ENCODE measurements at regions not wholly inside any gene's neighbourhood (a gene's known extent, or its start where the extent isn't known, plus 50 kb on each side); places are given as distances from the start of the nearest gene placed in this dataset.

GRCh38 chr9:135014311-135015010 is 73.0 kb upstream of the OLFM1 start:
- Histone ChIP-seq H3K36me3 (ENCODE audit: control insufficient read depth in 2 of 2, insufficient read depth in 1 of 2, low read length in 2 of 2) (no peaks in the 10 kb centered on the region), H3K4me1 (ENCODE audit: control insufficient read depth, insufficient read depth, low read length) (no peaks in the 10 kb centered on the region), H3K9me3 (ENCODE audit: control insufficient read depth, insufficient read depth, low read depth, low read length) (no peaks in the 10 kb centered on the region), H3K27ac (ENCODE audit: extremely low read depth, low read depth, low read length) (no peak overlapping the region), H3K4me3 (ENCODE audit: low read depth, low read length) (no peak overlapping the region)
- no peak for TF ChIP-seq ZNF37A (tag by site-specific recombination; IDR thresholded peaks at IDR 0.05)
- TF ChIP-seq SP3 (tag by site-specific recombination; IDR thresholded peaks at IDR 0.05) = no peak
- no peak for TF ChIP-seq ZBTB21 (tag by site-specific recombination; IDR thresholded peaks at IDR 0.05)
- TF ChIP-seq ZNF600 (tag by site-specific recombination; IDR thresholded peaks at IDR 0.05) = no peak
- no peak for TF ChIP-seq ZSCAN4 (tag by site-specific recombination; IDR thresholded peaks at IDR 0.05)
- no peak for TF ChIP-seq ZFP41 (tag by site-specific recombination; IDR thresholded peaks at IDR 0.05; ENCODE audit: borderline replicate concordance)
- no peak for TF ChIP-seq ELK4 (IDR thresholded peaks at IDR 0.05; ENCODE audit: borderline replicate concordance, low read depth, low read length)
- no peak for TF ChIP-seq ZNF585B (tag by site-specific recombination; IDR thresholded peaks at IDR 0.05)
- no peak for TF ChIP-seq ZNF768 (tag by site-specific recombination; IDR thresholded peaks at IDR 0.05)
- no peak for TF ChIP-seq ZBTB1 (tag by site-specific recombination; IDR thresholded peaks at IDR 0.05)
- TF ChIP-seq GFI1B (tag by site-specific recombination; IDR thresholded peaks at IDR 0.05) = no peak
- TF ChIP-seq ZSCAN23 (tag by site-specific recombination; IDR thresholded peaks at IDR 0.05) = no peak
- TF ChIP-seq ZNF571 (tag by site-specific recombination; IDR thresholded peaks at IDR 0.05) = no peak
- no peak for TF ChIP-seq ZNF580 (tag by site-specific recombination; IDR thresholded peaks at IDR 0.05)
- no peak for TF ChIP-seq MEIS1 (CRISPR knock-in tag; IDR thresholded peaks at IDR 0.05; ENCODE audit: borderline replicate concordance)
- no peak for TF ChIP-seq KLF10 (tag by site-specific recombination; IDR thresholded peaks at IDR 0.05)
- TF ChIP-seq TSHZ1 (tag by site-specific recombination; IDR thresholded peaks at IDR 0.05; ENCODE audit: borderline replicate concordance) = no peak
- POLR2A ChIA-PET = no interaction called here
- CTCF ChIA-PET = interaction anchor here (0.6 kb wide), 1 partner anchor 42 kb away, joined by 4 read pairs; no protein-coding TSS in a partner anchor

GRCh38 chr9:135015096-135015495 is 72.4 kb upstream of the OLFM1 start:
- H3K4me1 ChIP-seq (ENCODE audit: control insufficient read depth, insufficient read depth, low read length) = no peaks in the 10 kb centered on the region

More at GRCh38 chr9:135015096-135015495, 72.4 kb upstream of the OLFM1 start:
- Histone ChIP-seq H3K27ac (ENCODE audit: extremely low read depth, low read depth, low read length) (no peak overlapping the region), H3K4me3 (ENCODE audit: low read depth, low read length) (no peak overlapping the region), H3K36me3 (ENCODE audit: control insufficient read depth in 2 of 2, insufficient read depth in 1 of 2, low read length in 2 of 2) (no peaks in the 10 kb centered on the region), H3K9me3 (ENCODE audit: control insufficient read depth, insufficient read depth, low read depth, low read length) (no peaks in the 10 kb centered on the region)
- no peak for TF ChIP-seq ZNF184 (tag by site-specific recombination; IDR thresholded peaks at IDR 0.05)
- no peak for TF ChIP-seq ZNF596 (tag by site-specific recombination; IDR thresholded peaks at IDR 0.05)
- no peak for TF ChIP-seq ZNF677 (tag by site-specific recombination; IDR thresholded peaks at IDR 0.05)
- no peak for TF ChIP-seq ZFP69B (tag by site-specific recombination; IDR thresholded peaks at IDR 0.05)
- TF ChIP-seq KLF1 (tag by site-specific recombination; IDR thresholded peaks at IDR 0.05) = no peak
- no peak for TF ChIP-seq ZNF114 (tag by site-specific recombination; IDR thresholded peaks at IDR 0.05)
- TF ChIP-seq ZNF416 (tag by site-specific recombination; IDR thresholded peaks at IDR 0.05) = no peak
- TF ChIP-seq ZNF174 (tag by site-specific recombination; IDR thresholded peaks at IDR 0.05) = no peak
- no peak for TF ChIP-seq EGR2 (tag by site-specific recombination; IDR thresholded peaks at IDR 0.05; ENCODE audit: low read depth)
- TF ChIP-seq REST (tag by site-specific recombination; IDR thresholded peaks at IDR 0.05) = no peak
- POLR2A ChIA-PET = no interaction called here
- CTCF ChIA-PET = interaction anchor here (1.0 kb wide), 1 partner anchor 236 kb away, joined by 3 read pairs; no protein-coding TSS in a partner anchor

Data from HEK293 (cell line).